ENCODE measurements at regions not wholly inside any gene's neighbourhood (a gene's known extent, or its start where the extent isn't known, plus 50 kb on each side); places are given as distances from the start of the nearest gene placed in this dataset.

DNA sequence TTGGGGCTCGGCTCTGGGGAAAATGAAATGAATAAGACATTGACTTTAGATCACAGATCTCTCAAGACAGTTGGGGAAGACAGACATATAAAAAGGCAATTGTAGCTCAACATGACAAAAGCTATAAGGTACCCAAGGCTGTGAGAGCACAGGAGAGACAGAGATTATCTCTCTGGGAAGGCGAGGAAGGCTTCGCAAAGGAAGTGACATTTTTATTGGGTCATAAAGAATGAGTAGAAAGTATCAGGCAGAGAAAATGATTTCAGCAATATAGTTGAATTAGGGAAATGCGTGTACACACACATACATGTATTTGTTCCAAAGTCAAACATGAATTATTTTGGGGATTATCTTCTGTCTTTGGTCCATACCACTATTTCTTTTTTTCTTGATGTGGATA lies 381.8 kb upstream of the ADAMTSL1 start:
- H3K27me3 ChIP-seq (ENCODE audit: insufficient read depth, poor library complexity, severe bottlenecking) = no peaks in the 10 kb centered on the region
- no peaks in the 10 kb centered on the region for H3K9me3 ChIP-seq (ENCODE audit: severe bottlenecking)
- no peaks in the 10 kb centered on the region for H3K36me3 ChIP-seq (ENCODE audit: low read depth)
- DNase-seq (ENCODE audit: low spot score) (no peak), ATAC-seq (ENCODE audit: low read depth) (no peak)
- no peak overlapping the region for H3K4me3 ChIP-seq (ENCODE audit: severe bottlenecking)
- H3K4me1 ChIP-seq (ENCODE audit: insufficient read depth, poor library complexity, severe bottlenecking) = peaks cover under 1% of the 10 kb centered on the region
- TF ChIP-seq, protein P1, sequence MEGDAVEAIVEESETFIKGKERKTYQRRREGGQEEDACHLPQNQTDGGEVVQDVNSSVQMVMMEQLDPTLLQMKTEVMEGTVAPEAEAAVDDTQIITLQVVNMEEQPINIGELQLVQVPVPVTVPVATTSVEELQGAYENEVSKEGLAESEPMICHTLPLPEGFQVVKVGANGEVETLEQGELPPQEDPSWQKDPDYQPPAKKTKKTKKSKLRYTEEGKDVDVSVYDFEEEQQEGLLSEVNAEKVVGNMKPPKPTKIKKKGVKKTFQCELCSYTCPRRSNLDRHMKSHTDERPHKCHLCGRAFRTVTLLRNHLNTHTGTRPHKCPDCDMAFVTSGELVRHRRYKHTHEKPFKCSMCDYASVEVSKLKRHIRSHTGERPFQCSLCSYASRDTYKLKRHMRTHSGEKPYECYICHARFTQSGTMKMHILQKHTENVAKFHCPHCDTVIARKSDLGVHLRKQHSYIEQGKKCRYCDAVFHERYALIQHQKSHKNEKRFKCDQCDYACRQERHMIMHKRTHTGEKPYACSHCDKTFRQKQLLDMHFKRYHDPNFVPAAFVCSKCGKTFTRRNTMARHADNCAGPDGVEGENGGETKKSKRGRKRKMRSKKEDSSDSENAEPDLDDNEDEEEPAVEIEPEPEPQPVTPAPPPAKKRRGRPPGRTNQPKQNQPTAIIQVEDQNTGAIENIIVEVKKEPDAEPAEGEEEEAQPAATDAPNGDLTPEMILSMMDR (IDR thresholded peaks at IDR 0.05; ENCODE audit: poor library complexity, severe bottlenecking) = no peak
- no peak overlapping the region for H3K27ac ChIP-seq (ENCODE audit: poor library complexity, severe bottlenecking)

DNA sequence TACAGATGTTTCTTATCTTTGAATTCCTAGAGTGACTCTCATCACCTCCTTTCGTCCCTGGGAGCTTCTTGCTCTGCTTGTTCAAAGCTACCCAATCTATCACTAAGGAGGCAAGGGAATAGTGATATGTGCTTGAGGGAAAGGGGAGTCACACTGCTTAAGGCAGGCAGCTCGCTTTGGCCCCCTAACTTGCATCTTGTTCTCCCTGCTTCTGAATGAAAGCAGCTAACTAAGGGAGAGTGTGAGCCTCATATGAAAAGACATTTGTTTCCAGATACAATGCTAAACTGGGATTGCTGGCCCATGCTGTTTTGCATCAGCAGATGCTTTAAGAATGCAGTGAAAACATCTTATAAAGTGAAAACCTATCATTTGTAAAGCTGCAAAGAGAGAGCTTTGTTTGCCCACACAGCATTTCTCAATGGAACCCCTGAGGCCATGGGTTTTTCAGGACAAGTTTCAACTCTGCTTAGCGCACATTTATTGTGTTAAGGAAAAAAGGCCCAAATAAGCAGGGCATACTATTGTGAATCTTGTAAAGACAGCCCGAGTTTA lies 367.9 kb upstream of the ADAMTSL1 start:
- TF ChIP-seq, protein P1 (IDR thresholded peaks at IDR 0.05; ENCODE audit: poor library complexity, severe bottlenecking) = no peak
- no peak overlapping the region for H3K27ac ChIP-seq (ENCODE audit: poor library complexity, severe bottlenecking)

DNA sequence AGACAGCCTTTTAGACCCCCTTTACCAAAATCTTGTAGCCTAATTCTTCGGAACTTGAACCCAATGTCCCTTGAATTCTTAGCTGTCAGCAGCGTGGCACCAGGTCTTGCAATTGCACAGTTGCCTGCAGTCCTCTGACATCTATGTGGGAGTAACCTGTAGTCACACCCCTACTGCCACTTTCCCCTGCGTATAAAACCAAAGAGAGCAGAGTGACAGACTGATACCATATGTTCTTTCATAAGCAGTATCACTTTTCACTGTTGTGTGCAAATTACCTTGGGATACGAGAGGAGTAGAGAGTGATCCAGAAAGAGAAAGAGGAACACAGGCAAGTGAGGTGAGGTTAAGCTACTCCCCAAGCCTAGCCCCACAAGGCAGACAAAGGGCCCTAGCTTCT lies 364.3 kb upstream of the ADAMTSL1 start:
- H3K36me3 ChIP-seq (ENCODE audit: low read depth) = no peaks in the 10 kb centered on the region
- H3K9me3 ChIP-seq (ENCODE audit: severe bottlenecking) = no peaks in the 10 kb centered on the region
- no peak for ATAC-seq (ENCODE audit: low read depth)
- H3K4me1 ChIP-seq (ENCODE audit: insufficient read depth, poor library complexity, severe bottlenecking) = no peaks in the 10 kb centered on the region
- DNase-seq (ENCODE audit: low spot score) = no peak
- H3K27ac ChIP-seq (ENCODE audit: poor library complexity, severe bottlenecking) = no peak overlapping the region
- no peak overlapping the region for H3K4me3 ChIP-seq (ENCODE audit: severe bottlenecking)
- TF ChIP-seq, protein P1 (IDR thresholded peaks at IDR 0.05; ENCODE audit: poor library complexity, severe bottlenecking) = no peak
- H3K27me3 ChIP-seq (ENCODE audit: insufficient read depth, poor library complexity, severe bottlenecking) = no peaks in the 10 kb centered on the region

More for the DNA sequence above, 367.9 kb upstream of the ADAMTSL1 start:
- Histone ChIP-seq H3K27me3 (ENCODE audit: insufficient read depth, poor library complexity, severe bottlenecking) (no peaks in the 10 kb centered on the region), H3K4me1 (ENCODE audit: insufficient read depth, poor library complexity, severe bottlenecking) (no peaks in the 10 kb centered on the region), H3K9me3 (ENCODE audit: severe bottlenecking) (no peaks in the 10 kb centered on the region), H3K36me3 (ENCODE audit: low read depth) (no peaks in the 10 kb centered on the region), H3K4me3 (ENCODE audit: severe bottlenecking) (no peak overlapping the region)
- ATAC-seq (ENCODE audit: low read depth) (no peak), DNase-seq (ENCODE audit: low spot score) (no peak)

DNA sequence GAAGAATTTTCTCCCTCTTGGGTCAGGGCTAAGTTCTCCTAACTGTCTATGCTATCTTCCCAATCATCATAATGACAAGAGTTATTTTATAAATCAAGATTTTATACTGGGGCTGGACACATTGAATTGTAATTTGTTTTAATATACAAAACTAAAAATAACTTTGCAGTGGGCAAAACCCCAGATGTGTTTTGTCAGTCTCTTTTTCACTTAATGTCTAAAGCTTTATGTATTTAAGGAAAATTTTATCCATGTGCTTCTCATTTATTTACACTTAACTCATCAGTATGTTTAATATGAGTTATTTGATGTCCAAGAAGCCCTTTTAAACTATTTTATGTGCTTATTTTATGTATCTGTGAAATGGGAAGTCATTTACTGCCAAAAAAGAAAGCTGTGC lies 362.8 kb upstream of the ADAMTSL1 start:
- H3K9me3 ChIP-seq (ENCODE audit: severe bottlenecking) = no peaks in the 10 kb centered on the region
- H3K4me3 ChIP-seq (ENCODE audit: severe bottlenecking) = no peak overlapping the region
- DNase-seq (ENCODE audit: low spot score) = no peak
- H3K27me3 ChIP-seq (ENCODE audit: insufficient read depth, poor library complexity, severe bottlenecking) = no peaks in the 10 kb centered on the region
- TF ChIP-seq, protein P1 (IDR thresholded peaks at IDR 0.05; ENCODE audit: poor library complexity, severe bottlenecking) = no peak
- H3K27ac ChIP-seq (ENCODE audit: poor library complexity, severe bottlenecking) = no peak overlapping the region
- H3K4me1 ChIP-seq (ENCODE audit: insufficient read depth, poor library complexity, severe bottlenecking) = no peaks in the 10 kb centered on the region
- ATAC-seq (ENCODE audit: low read depth) = no peak
- H3K36me3 ChIP-seq (ENCODE audit: low read depth) = no peaks in the 10 kb centered on the region

DNA sequence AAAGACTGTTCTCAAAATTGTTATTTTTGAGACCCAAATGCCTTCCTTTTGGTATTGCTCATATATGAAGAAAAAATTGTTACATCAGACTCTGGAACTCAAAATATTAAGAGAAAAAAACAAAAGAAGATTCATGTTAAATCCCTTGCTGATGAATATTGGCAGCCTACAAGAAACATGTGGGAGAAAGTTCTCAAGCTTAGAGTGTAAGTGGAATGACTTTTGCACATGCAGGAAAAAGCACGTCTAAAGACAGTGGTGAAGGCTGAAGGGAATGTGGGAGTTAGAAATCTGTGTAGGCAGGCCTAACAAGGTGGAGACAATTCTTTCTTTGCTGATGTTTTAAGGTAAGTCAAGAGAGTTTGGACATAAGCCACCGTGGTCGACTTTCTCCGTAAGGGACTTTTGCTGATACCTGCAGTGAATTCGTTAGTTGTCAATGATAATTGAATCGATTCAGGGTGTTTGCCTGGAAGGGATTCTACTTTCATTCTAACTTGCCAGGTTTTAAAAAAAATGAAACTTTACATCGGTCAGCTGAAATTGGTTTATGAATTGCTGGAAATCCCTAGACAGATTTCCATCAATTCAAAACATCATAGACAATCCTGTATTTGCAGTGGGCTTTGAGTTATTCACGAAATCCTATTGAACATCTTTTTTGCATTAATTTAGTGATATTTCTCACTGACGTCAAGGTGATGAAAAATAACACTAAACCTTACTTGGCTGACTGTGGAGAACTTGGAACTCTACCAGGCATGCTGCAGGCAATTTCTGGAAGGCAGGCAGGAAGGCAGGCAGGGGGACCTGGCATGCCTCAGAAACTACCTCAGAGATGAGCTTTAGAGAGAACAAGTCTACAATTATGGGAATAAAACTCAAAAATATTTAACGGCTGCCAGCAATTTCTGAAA lies 359.1 kb upstream of the ADAMTSL1 start:
- no peak for DNase-seq (ENCODE audit: low spot score)
- TF ChIP-seq, protein P1 (IDR thresholded peaks at IDR 0.05; ENCODE audit: poor library complexity, severe bottlenecking) = no peak
- no peak overlapping the region for H3K27ac ChIP-seq (ENCODE audit: poor library complexity, severe bottlenecking)
- H3K4me1 ChIP-seq (ENCODE audit: insufficient read depth, poor library complexity, severe bottlenecking) = no peaks in the 10 kb centered on the region
- peaks cover 3% of the 10 kb centered on the region for H3K27me3 ChIP-seq (ENCODE audit: insufficient read depth, poor library complexity, severe bottlenecking)
- H3K36me3 ChIP-seq (ENCODE audit: low read depth) = no peaks in the 10 kb centered on the region
- no peak for ATAC-seq (ENCODE audit: low read depth)
- H3K9me3 ChIP-seq (ENCODE audit: severe bottlenecking) = no peaks in the 10 kb centered on the region
- H3K4me3 ChIP-seq (ENCODE audit: severe bottlenecking) = no peak overlapping the region

Measured in RWPE2 (cell line).